Keratinocyte (primary cell): ENCODE measurements at regions not wholly inside any gene's neighbourhood (a gene's known extent, or its start where the extent isn't known, plus 50 kb on each side); places are given as distances from the start of the nearest gene placed in this dataset.

Source experiments
- EZH2 ChIP-seq: IDR thresholded peaks from one replicate; pipeline ENCODE4 v1.6.1; 2012; ENCODE audit warnings: inconsistent platforms, mild to moderate bottlenecking, low read length, moderate library complexity
- TF ChIP-seq, protein P1 (sequence below), 3 experiments: IDR thresholded peaks in 1 of 3; conservative IDR thresholded peaks in 1 of 3; optimal IDR thresholded peaks in 1 of 3; 2 replicates in 2 of 3; 3 replicates in 1 of 3; pipeline versions ENCODE3 to v1.5.1; 2011; ENCODE audit warnings: low read length in 3 of 3, mild to moderate bottlenecking in 3 of 3, moderate library complexity in 2 of 3, control low read depth in 1 of 3, inconsistent platforms in 1 of 3; ENCODE audit not compliant: insufficient read depth in 2 of 3; ENCODE audit errors: extremely low read depth in 1 of 3

DNA sequence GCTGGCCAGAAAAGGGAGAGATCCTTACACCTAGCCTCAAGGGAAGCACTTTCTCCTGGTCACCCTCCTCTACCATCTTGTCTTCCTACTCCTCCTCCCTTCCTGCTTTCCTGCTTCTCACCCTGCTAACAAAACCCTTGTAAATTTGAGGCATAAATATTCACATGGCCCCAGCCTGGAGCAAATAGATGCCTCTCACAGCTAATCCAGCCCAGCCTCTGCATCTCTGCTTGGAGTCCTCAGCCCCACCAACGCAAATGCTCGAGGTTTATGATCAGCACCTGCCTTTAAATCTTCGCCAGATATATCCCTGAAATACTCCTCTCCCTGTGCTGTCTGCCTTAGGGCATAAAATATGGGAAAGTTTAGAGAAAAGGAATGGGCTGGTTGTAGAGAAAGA is 205.2 kb upstream of the CDH5 start:
- TF ChIP-seq, protein P1, sequence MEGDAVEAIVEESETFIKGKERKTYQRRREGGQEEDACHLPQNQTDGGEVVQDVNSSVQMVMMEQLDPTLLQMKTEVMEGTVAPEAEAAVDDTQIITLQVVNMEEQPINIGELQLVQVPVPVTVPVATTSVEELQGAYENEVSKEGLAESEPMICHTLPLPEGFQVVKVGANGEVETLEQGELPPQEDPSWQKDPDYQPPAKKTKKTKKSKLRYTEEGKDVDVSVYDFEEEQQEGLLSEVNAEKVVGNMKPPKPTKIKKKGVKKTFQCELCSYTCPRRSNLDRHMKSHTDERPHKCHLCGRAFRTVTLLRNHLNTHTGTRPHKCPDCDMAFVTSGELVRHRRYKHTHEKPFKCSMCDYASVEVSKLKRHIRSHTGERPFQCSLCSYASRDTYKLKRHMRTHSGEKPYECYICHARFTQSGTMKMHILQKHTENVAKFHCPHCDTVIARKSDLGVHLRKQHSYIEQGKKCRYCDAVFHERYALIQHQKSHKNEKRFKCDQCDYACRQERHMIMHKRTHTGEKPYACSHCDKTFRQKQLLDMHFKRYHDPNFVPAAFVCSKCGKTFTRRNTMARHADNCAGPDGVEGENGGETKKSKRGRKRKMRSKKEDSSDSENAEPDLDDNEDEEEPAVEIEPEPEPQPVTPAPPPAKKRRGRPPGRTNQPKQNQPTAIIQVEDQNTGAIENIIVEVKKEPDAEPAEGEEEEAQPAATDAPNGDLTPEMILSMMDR (optimal IDR thresholded peaks at IDR 0.05 in 1 of 3, IDR thresholded peaks at IDR 0.05 in 1 of 3, conservative IDR thresholded peaks at IDR 0.05 in 1 of 3; ENCODE audit: extremely low read depth in 1 of 3, insufficient read depth in 2 of 3, low read length in 3 of 3): no peak
- no peak for TF ChIP-seq EZH2
